ENCODE measurements at regions not wholly inside any gene's neighbourhood (a gene's known extent, or its start where the extent isn't known, plus 50 kb on each side); places are given as distances from the start of the nearest gene placed in this dataset.

DNA sequence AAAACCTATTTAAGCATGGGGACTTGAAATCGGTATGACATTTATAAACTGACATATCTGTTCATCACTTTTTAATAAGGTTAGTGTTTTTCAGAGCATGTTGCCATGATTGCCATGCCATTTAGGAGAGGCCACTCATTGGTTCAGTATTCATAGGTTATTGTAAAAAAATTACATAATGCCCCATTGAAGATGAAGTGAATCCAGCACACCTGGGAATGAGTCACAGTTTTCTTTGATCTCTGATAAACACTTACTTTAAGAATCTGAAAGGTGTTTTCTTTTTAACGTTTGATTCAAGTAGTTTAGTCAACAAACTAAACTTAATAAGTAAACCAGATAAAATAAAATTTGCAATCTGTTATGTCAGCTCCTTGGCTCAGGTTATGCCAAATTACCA is 278.3 kb downstream of the ARL4A start:
- TF ChIP-seq, protein P1, sequence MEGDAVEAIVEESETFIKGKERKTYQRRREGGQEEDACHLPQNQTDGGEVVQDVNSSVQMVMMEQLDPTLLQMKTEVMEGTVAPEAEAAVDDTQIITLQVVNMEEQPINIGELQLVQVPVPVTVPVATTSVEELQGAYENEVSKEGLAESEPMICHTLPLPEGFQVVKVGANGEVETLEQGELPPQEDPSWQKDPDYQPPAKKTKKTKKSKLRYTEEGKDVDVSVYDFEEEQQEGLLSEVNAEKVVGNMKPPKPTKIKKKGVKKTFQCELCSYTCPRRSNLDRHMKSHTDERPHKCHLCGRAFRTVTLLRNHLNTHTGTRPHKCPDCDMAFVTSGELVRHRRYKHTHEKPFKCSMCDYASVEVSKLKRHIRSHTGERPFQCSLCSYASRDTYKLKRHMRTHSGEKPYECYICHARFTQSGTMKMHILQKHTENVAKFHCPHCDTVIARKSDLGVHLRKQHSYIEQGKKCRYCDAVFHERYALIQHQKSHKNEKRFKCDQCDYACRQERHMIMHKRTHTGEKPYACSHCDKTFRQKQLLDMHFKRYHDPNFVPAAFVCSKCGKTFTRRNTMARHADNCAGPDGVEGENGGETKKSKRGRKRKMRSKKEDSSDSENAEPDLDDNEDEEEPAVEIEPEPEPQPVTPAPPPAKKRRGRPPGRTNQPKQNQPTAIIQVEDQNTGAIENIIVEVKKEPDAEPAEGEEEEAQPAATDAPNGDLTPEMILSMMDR (IDR thresholded peaks at IDR 0.05; ENCODE audit: low read depth, low read length, missing input control): no peak
- TF ChIP-seq SP1 (IDR thresholded peaks at IDR 0.05): no peak
- TF ChIP-seq, protein P2, sequence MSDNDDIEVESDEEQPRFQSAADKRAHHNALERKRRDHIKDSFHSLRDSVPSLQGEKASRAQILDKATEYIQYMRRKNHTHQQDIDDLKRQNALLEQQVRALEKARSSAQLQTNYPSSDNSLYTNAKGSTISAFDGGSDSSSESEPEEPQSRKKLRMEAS (IDR thresholded peaks at IDR 0.05): no peak

Measured in liver (tissue), 3 donors.